ENCODE measurements at regions not wholly inside any gene's neighbourhood (a gene's known extent, or its start where the extent isn't known, plus 50 kb on each side); places are given as distances from the start of the nearest gene placed in this dataset.

DNA sequence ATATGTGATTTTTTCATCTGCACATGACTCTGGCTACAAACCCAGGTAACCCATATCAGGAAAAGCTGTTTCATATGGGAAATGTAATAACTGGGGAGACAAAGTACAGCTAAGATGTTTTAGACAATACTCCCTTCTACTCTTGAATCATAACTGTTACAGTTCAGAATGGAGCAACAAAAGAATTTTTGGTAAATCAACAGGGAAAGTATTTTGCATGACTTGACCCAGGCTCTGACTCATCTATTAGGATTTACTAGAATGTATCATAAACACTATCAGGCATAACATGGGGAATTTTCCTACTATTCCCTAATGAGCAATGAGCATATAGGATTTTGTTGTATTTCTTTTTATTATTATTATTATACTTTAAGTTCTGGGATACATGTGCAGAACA lies 553.0 kb downstream of the SLC16A7 start:
- Histone ChIP-seq H3K9me3 (replicated peaks in 1 of 3) (peaks cover 0 to 5% (median 0%) of the 10 kb centered on the region in 3 donors), H3K4me3 (no peak overlapping the region), H3K27me3 (no peaks in the 10 kb centered on the region), H3K27ac (no peak overlapping the region), H3K36me3 (replicated peaks in 1 of 2) (no peaks in the 10 kb centered on the region), H3K4me1 (replicated peaks in 1 of 2) (no peaks in the 10 kb centered on the region)
- intact Hi-C loops (cut with DNase I) = no loop called here
- DNase-seq = no peak
- TF ChIP-seq POLR2A (IDR thresholded peaks at IDR 0.05) = no peak
- TF ChIP-seq, protein P1, sequence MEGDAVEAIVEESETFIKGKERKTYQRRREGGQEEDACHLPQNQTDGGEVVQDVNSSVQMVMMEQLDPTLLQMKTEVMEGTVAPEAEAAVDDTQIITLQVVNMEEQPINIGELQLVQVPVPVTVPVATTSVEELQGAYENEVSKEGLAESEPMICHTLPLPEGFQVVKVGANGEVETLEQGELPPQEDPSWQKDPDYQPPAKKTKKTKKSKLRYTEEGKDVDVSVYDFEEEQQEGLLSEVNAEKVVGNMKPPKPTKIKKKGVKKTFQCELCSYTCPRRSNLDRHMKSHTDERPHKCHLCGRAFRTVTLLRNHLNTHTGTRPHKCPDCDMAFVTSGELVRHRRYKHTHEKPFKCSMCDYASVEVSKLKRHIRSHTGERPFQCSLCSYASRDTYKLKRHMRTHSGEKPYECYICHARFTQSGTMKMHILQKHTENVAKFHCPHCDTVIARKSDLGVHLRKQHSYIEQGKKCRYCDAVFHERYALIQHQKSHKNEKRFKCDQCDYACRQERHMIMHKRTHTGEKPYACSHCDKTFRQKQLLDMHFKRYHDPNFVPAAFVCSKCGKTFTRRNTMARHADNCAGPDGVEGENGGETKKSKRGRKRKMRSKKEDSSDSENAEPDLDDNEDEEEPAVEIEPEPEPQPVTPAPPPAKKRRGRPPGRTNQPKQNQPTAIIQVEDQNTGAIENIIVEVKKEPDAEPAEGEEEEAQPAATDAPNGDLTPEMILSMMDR (IDR thresholded peaks at IDR 0.05) = no peak

DNA sequence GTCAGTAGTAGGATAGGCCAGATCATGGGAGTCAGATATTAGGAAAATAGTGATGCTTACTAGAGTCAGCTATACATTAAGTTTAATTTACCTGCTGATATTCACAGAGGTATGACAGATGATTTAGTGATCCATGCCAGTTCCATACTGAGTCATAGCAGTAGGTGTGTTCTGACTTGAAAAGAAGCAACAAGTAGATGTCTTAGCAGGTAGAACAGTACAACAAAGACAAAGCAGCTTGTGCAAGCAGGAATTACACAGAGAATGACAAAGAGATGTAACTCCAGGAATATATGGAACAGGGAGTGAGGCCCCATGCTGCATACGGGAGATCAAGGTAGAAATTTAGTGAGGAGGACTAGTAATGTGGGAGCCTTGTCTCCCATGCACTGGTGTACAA lies 556.9 kb downstream of the SLC16A7 start:
- peaks cover 0 to 5% (median 0%) of the 10 kb centered on the region in 3 donors for H3K9me3 ChIP-seq (replicated peaks in 1 of 3)
- TF ChIP-seq, protein P1 (IDR thresholded peaks at IDR 0.05) = no peak
- TF ChIP-seq POLR2A (IDR thresholded peaks at IDR 0.05) = no peak
- intact Hi-C loops (cut with DNase I) = no loop called here
- no peak overlapping the region for H3K4me3 ChIP-seq
- 64 to 82% (median 80%) methylated on average over 1 of the region's 1 CpG for WGBS, 4 donors
- no peaks in the 10 kb centered on the region for H3K27me3 ChIP-seq
- no peak for DNase-seq
- H3K27ac ChIP-seq = no peak overlapping the region
- no peaks in the 10 kb centered on the region for H3K4me1 ChIP-seq (replicated peaks in 1 of 2)
- H3K36me3 ChIP-seq (replicated peaks in 1 of 2) = no peaks in the 10 kb centered on the region

DNA sequence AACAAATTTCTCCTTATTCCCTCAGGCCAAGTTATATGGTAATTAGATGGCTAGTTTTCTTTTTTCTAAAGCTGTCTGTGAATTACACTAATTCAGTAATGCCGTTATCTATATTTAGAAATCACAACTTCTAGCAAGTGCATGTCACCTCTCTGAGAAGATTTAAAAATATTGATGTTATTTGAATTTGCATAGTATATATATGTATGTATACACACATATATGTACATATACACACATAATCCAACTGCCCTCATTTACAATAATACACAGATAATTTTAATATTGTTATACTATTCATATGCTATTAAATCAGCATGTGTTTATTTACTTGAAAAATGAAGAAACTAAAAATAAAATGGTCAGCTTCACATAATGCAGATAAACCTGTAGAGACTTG lies 563.9 kb downstream of the SLC16A7 start:
- no peaks in the 10 kb centered on the region for H3K27me3 ChIP-seq
- H3K36me3 ChIP-seq (replicated peaks in 1 of 2) = no peaks in the 10 kb centered on the region
- no peak for DNase-seq
- TF ChIP-seq, protein P1 (IDR thresholded peaks at IDR 0.05) = no peak
- no peak for TF ChIP-seq POLR2A (IDR thresholded peaks at IDR 0.05)
- no peak overlapping the region for H3K27ac ChIP-seq
- H3K4me1 ChIP-seq (replicated peaks in 1 of 2) = no peaks in the 10 kb centered on the region
- no peaks in the 10 kb centered on the region for H3K9me3 ChIP-seq (replicated peaks in 1 of 3)
- no peak overlapping the region for H3K4me3 ChIP-seq
- WGBS, 4 donors = 84 to 94% (median 90%) methylated on average over 1 of the region's 1 CpG
- intact Hi-C loops (cut with DNase I) = no loop called here

DNA sequence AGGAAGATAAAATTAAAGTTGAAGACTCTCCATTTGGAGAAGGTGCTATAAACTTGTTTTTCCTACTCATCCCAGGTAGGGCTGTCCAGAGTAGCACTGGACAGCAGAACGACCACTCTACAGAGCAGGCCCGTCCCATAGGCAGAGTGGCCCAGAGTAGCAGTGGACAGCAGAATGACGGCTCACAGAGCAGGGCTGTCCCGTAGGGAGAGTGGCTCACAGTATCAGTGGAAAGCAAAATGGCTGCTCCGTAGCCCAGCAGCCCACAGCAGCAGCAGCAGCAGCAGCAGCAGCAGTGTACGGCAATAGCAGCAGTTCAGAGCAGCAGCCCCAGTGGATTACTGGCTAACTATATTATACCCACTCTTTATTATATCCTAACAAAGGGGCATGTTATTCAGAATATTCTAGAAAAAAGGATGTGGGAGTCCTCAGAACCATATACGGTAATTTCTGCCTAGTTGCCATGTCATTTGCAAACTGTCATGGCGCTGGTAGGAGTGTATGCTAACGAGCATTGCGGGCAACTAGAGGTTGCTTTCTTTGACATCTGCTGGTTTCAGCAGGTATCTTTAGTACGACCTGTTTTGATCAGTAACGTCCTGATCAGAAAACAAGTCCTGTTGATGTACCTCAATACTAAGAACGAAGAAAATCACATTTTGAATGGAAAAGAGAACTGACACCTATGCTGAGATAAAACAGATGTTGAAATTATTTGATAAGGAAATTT lies 567.3 kb downstream of the SLC16A7 start:
- Histone ChIP-seq H3K27ac (no peak overlapping the region), H3K9me3 (replicated peaks in 1 of 3) (no peaks in the 10 kb centered on the region), H3K4me3 (no peak overlapping the region), H3K27me3 (no peaks in the 10 kb centered on the region), H3K4me1 (replicated peaks in 1 of 2) (no peaks in the 10 kb centered on the region), H3K36me3 (replicated peaks in 1 of 2) (no peaks in the 10 kb centered on the region)
- intact Hi-C loops (cut with DNase I) = no loop called here
- TF ChIP-seq, protein P1 (IDR thresholded peaks at IDR 0.05) = no peak
- no peak for TF ChIP-seq POLR2A (IDR thresholded peaks at IDR 0.05)
- DNase-seq = no peak
- WGBS, 4 donors = 81 to 88% (median 88%) methylated on average over 12 to 13 of the region's 13 CpGs

Measured in adrenal gland (tissue), 9 donors.